Esophagus muscularis mucosa (tissue), 4 donors: ENCODE measurements at regions not wholly inside any gene's neighbourhood (a gene's known extent, or its start where the extent isn't known, plus 50 kb on each side); places are given as distances from the start of the nearest gene placed in this dataset.

Experiments
- EP300 ChIP-seq: sonication (generic); formaldehyde crosslinking; IDR thresholded peaks from one replicate; pipeline ENCODE4 v1.6.1; 2017; ENCODE audit warnings: antibody characterized with exemption
- POLR2A ChIP-seq: fragments of 450-650 bp; IDR thresholded peaks from one replicate; pipeline ENCODE4 v1.6.1; 2017; ENCODE audit warnings: antibody characterized with exemption, moderate library complexity, mild to moderate bottlenecking, low read depth
- TF ChIP-seq, protein P1 (sequence below), 3 experiments: fragments of 200-600 bp in 2 of 3; fragments of 450-650 bp in 1 of 3; sonication (generic) in 2 of 3; IDR thresholded peaks; one replicate each; pipeline ENCODE4 v1.5.1; 2017 to 2019; ENCODE audit warnings: antibody characterized with exemption in 3 of 3, mild to moderate bottlenecking in 2 of 3, moderate library complexity in 1 of 3

DNA sequence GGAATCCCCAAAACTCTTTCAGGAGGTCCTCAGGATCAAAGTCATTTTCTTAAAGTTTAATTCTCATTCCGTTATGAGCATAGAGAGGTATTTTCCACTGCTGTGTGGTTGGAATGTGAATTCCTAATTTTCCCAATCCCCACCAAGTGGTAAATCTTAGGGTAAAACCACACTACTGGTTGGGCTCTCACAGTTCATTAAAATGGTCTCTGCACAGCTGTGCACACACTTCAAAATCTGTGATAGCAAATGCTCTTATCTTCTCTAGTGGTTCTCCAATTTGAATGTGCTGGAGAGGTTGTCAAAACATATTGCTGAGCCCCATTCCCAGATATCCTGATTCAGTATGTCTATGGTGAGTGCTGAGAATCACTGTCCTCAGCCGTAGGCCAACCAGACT lies 189.1 kb downstream of the BMP4 start:
- TF ChIP-seq POLR2A (no peak), EP300 (no peak)
- TF ChIP-seq, protein P1, sequence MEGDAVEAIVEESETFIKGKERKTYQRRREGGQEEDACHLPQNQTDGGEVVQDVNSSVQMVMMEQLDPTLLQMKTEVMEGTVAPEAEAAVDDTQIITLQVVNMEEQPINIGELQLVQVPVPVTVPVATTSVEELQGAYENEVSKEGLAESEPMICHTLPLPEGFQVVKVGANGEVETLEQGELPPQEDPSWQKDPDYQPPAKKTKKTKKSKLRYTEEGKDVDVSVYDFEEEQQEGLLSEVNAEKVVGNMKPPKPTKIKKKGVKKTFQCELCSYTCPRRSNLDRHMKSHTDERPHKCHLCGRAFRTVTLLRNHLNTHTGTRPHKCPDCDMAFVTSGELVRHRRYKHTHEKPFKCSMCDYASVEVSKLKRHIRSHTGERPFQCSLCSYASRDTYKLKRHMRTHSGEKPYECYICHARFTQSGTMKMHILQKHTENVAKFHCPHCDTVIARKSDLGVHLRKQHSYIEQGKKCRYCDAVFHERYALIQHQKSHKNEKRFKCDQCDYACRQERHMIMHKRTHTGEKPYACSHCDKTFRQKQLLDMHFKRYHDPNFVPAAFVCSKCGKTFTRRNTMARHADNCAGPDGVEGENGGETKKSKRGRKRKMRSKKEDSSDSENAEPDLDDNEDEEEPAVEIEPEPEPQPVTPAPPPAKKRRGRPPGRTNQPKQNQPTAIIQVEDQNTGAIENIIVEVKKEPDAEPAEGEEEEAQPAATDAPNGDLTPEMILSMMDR (IDR thresholded peaks at IDR 0.05): no peak
